ENCODE measurements at regions not wholly inside any gene's neighbourhood (a gene's known extent, or its start where the extent isn't known, plus 50 kb on each side); places are given as distances from the start of the nearest gene placed in this dataset.

DNA sequence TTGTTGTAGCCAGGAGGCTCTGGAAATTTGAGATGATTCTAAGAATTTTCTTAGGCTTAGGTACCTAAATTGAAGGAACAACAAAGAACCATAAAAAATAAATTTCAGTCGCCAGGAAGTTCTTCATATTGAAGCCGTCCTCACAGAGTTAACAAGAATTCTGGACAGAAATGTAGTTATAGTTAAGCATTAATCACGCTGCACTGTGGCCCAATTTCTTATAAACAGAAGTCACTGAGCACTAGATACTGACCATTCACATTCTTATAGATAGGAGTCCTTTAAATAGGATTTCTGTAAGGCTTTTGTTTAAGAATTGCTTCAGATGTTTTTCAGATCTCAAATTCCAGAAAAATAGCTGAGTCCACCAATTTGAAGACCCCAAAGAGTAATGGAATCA lies 256.2 kb upstream of the PITRM1 start:
- intact Hi-C loops (cut with DNase I; ENCODE audit: low total_unique reads): no loop called here
- Histone ChIP-seq H3K27ac (no peak overlapping the region), H3K36me3 (no peaks in the 10 kb centered on the region), H3K4me1 (peaks cover 0 to 20% (median 9%) of the 10 kb centered on the region in 4 donors), H3K9me3 (no peaks in the 10 kb centered on the region), H3K27me3 (no peaks in the 10 kb centered on the region), H3K4me3 (no peak overlapping the region)
- DNase-seq: peak in 1 of 2 donors; percentile 38
- 38 to 72% (median 62%) methylated on average over 3 of the region's 3 CpGs for WGBS, 5 donors
- TF ChIP-seq, protein P1, sequence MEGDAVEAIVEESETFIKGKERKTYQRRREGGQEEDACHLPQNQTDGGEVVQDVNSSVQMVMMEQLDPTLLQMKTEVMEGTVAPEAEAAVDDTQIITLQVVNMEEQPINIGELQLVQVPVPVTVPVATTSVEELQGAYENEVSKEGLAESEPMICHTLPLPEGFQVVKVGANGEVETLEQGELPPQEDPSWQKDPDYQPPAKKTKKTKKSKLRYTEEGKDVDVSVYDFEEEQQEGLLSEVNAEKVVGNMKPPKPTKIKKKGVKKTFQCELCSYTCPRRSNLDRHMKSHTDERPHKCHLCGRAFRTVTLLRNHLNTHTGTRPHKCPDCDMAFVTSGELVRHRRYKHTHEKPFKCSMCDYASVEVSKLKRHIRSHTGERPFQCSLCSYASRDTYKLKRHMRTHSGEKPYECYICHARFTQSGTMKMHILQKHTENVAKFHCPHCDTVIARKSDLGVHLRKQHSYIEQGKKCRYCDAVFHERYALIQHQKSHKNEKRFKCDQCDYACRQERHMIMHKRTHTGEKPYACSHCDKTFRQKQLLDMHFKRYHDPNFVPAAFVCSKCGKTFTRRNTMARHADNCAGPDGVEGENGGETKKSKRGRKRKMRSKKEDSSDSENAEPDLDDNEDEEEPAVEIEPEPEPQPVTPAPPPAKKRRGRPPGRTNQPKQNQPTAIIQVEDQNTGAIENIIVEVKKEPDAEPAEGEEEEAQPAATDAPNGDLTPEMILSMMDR (IDR thresholded peaks at IDR 0.05): no peak
- no peak for TF ChIP-seq EP300 (IDR thresholded peaks at IDR 0.05)
- no peak for TF ChIP-seq POLR2A (IDR thresholded peaks at IDR 0.05)
- no peak for TF ChIP-seq POLR2AphosphoS5 (IDR thresholded peaks at IDR 0.05)

DNA sequence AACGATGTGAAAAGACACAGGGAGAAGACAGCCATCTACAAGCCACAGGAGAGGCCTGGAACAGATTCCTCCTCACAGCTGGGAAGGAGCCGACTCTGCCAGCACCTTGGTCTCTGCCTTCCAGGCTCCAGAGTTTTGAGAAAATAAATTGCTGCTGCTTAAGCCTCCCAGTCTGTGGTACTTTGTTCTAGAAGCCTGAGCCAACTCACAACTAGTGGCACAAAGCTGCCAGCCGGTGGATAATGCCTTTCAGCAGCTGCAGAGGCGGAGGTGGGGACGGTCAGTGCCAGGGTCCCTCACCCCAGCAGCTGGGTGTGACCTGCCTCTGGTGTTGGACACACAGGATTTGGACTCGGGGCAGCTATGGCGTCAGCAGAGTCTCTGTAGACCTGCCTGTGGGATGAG lies 255.4 kb upstream of the PITRM1 start:
- intact Hi-C loops (cut with DNase I; ENCODE audit: low total_unique reads): no loop called here

DNA sequence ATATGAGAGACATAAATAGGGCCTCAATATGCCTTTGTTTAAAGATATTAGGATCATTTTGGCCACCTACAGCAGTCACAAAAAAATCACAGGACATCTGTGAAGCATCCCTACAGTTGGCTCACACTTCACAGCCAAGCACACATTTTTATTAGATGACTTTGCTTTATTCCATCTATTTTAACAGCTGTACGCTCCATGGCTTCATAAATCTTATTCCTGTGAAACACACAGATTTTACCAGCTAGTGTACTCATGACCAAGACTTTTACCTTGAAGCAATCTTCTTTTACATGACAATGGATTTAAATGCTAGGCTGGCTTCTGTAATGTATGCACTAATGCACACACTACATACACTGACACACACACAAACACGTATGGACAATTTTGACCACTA lies 254.8 kb upstream of the PITRM1 start:
- Histone ChIP-seq H3K27ac (peak overlapping the region in 1 of 5 donors; percentile 39), H3K27me3 (no peaks in the 10 kb centered on the region), H3K4me3 (no peak overlapping the region), H3K9me3 (no peaks in the 10 kb centered on the region), H3K36me3 (no peaks in the 10 kb centered on the region), H3K4me1 (peaks cover 0 to 20% (median 9%) of the 10 kb centered on the region in 4 donors)
- 87 to 96% (median 89%) methylated on average over 2 of the region's 2 CpGs for WGBS, 5 donors
- intact Hi-C loops (cut with DNase I; ENCODE audit: low total_unique reads): no loop called here
- DNase-seq: no peak
- TF ChIP-seq POLR2A (IDR thresholded peaks at IDR 0.05): no peak

More for the DNA sequence above, 255.4 kb upstream of the PITRM1 start:
- Histone ChIP-seq H3K4me3 (no peak overlapping the region), H3K4me1 (peaks cover 0 to 20% (median 9%) of the 10 kb centered on the region in 4 donors), H3K36me3 (no peaks in the 10 kb centered on the region), H3K9me3 (no peaks in the 10 kb centered on the region), H3K27ac (peak overlapping the region in 2 of 5 donors; percentile 39 to 57), H3K27me3 (no peaks in the 10 kb centered on the region)
- no peak for DNase-seq
- TF ChIP-seq, protein P1 (IDR thresholded peaks at IDR 0.05): no peak
- TF ChIP-seq EP300 (IDR thresholded peaks at IDR 0.05) (no peak), POLR2A (IDR thresholded peaks at IDR 0.05) (no peak), POLR2AphosphoS5 (IDR thresholded peaks at IDR 0.05) (no peak)
- 54 to 78% (median 73%) methylated on average over 4 to 7 of the region's 7 CpGs for WGBS, 5 donors

DNA sequence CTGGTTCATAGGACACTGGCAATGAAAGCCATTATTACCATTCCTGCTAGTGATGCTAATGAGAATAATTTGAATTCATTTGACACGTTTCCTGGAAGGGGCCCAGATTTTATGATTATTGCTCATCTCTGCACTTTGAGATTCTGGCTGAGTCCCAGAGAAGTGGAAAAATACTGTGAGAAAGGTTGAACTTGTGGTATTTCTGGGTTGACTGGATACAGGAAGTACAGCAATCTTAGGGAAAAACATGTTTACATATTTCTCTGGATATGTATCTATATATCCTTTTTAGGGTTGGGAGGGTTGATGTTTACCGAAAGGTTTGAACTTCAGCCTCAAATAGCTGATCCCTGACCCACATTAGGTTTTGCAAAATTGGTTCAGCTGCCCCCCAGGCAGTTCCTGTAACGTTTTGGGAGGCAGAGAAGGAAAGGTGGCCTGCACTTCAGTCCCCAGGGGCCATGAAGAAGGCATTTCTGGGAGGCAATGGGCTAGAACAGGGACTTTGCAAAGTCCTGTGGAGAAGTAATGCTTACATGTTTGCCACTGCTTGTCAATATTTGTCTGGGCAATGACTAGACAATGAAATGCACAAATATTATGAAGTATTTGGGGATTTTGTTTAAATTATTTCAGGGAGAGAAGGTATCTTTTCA lies 253.7 kb upstream of the PITRM1 start:
- peaks cover 0 to 20% (median 9%) of the 10 kb centered on the region in 4 donors for H3K4me1 ChIP-seq
- peak in 1 of 2 donors; percentile 50 for DNase-seq
- no peaks in the 10 kb centered on the region for H3K27me3 ChIP-seq
- peak overlapping the region in 2 of 5 donors; percentile 27 to 38 for H3K27ac ChIP-seq
- H3K4me3 ChIP-seq: no peak overlapping the region
- intact Hi-C loops (cut with DNase I; ENCODE audit: low total_unique reads): no loop called here
- H3K36me3 ChIP-seq: no peaks in the 10 kb centered on the region
- H3K9me3 ChIP-seq: no peaks in the 10 kb centered on the region
- TF ChIP-seq, protein P1 (IDR thresholded peaks at IDR 0.05): no peak
- no peak for TF ChIP-seq POLR2AphosphoS5 (IDR thresholded peaks at IDR 0.05)
- no peak for TF ChIP-seq EP300 (IDR thresholded peaks at IDR 0.05)
- TF ChIP-seq POLR2A (IDR thresholded peaks at IDR 0.05): no peak
- 23 to 34% (median 27%) methylated on average over 3 of the region's 3 CpGs for WGBS, 5 donors

DNA sequence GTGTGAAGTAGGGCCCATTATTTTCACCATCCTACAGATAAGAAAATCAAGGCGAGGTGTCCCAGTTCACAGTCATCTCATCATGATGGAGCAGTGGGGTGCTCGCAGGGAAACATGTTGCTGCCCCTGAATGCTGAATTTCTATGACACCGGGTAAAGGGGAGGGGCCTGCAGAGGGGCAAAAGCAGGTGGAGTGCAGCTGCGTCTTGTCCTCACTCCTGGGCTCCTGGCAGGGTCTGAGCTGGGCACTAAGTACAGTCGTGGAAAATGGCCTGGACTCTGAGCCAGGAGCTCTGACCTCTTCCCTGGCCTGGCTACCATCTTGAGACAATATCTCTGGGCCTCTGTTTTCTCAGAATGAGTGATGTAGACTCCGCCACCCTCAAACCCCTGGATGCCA lies 253.1 kb upstream of the PITRM1 start:
- peaks cover 0 to 20% (median 9%) of the 10 kb centered on the region in 4 donors for H3K4me1 ChIP-seq
- no peaks in the 10 kb centered on the region for H3K9me3 ChIP-seq
- WGBS, 5 donors: 76 to 86% (median 85%) methylated on average over 6 of the region's 6 CpGs
- peak overlapping the region in 1 of 5 donors; percentile 4 for H3K27ac ChIP-seq
- intact Hi-C loops (cut with DNase I; ENCODE audit: low total_unique reads): no loop called here
- peaks cover 0 to under 1% (median 0%) of the 10 kb centered on the region in 3 donors for H3K27me3 ChIP-seq
- no peak for DNase-seq
- H3K36me3 ChIP-seq: no peaks in the 10 kb centered on the region
- TF ChIP-seq, protein P1 (IDR thresholded peaks at IDR 0.05): no peak
- TF ChIP-seq POLR2A (IDR thresholded peaks at IDR 0.05): no peak
- no peak for TF ChIP-seq POLR2AphosphoS5 (IDR thresholded peaks at IDR 0.05)
- TF ChIP-seq EP300 (IDR thresholded peaks at IDR 0.05): no peak
- no peak overlapping the region for H3K4me3 ChIP-seq

All from stomach (tissue), 8 donors.